ENCODE measurements at regions not wholly inside any gene's neighbourhood (a gene's known extent, or its start where the extent isn't known, plus 50 kb on each side); places are given as distances from the start of the nearest gene placed in this dataset.

DNA sequence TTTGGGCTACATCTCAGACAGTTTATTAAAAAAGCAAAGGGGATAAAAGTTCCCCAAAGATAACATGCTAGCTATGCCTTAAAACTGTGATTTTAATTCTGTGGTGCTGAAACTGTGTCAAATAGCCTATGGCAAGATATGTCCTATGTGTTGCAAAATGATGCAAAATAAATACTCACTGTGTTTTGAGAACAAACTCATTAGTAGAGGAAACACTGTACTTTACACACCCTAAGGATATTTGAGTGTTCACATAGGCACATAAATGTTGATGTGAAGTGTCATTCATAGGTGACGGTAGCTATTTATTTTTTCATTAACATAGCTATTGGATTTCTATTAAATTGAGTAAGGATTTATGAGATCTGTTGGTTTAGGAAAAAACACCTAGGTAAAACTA is 351.9 kb downstream of the FAT4 start:
- Histone ChIP-seq H3K4me3 (ENCODE audit: low read length in 3 of 3) (no peak overlapping the region), H3K9me3 (ENCODE audit: control insufficient read depth in 2 of 3, insufficient read depth in 1 of 3, low read length in 3 of 3) (no peaks in the 10 kb centered on the region), H3K27ac (ENCODE audit: low read depth in 2 of 2, low read length in 2 of 2) (no peak overlapping the region), H3K27me3 (ENCODE audit: control insufficient read depth, insufficient read depth, low read length) (no peaks in the 10 kb centered on the region), H3K4me1 (ENCODE audit: control insufficient read depth in 2 of 3, insufficient read depth in 2 of 3, low read depth in 1 of 3, low read length in 3 of 3) (no peaks in the 10 kb centered on the region), H3K36me3 (ENCODE audit: control insufficient read depth in 2 of 3, insufficient read depth in 3 of 3, low read length in 3 of 3) (no peaks in the 10 kb centered on the region), H3K9ac (ENCODE audit: low read length in 3 of 3) (no peak overlapping the region)
- FAIRE-seq (no peak), DNase-seq (no peak)
- no peak for TF ChIP-seq CTCF (IDR thresholded peaks at IDR 0.05; ENCODE audit: borderline replicate concordance, extremely low read depth, insufficient read depth)
- intact Hi-C loops (cut with DNase I) = no loop called here

- Histone ChIP-seq H3K9me3 (ENCODE audit: control insufficient read depth in 2 of 3, insufficient read depth in 1 of 3, low read length in 3 of 3) (no peaks in the 10 kb centered on the region), H3K36me3 (ENCODE audit: control insufficient read depth in 2 of 3, insufficient read depth in 3 of 3, low read length in 3 of 3) (no peaks in the 10 kb centered on the region), H3K9ac (ENCODE audit: low read length in 3 of 3) (no peak overlapping the region), H3K27ac (ENCODE audit: low read depth in 2 of 2, low read length in 2 of 2) (no peak overlapping the region), H3K4me1 (ENCODE audit: control insufficient read depth in 2 of 3, insufficient read depth in 2 of 3, low read depth in 1 of 3, low read length in 3 of 3) (no peaks in the 10 kb centered on the region), H3K27me3 (ENCODE audit: control insufficient read depth, insufficient read depth, low read length) (no peaks in the 10 kb centered on the region), H3K4me3 (ENCODE audit: low read length in 3 of 3) (no peak overlapping the region)
- FAIRE-seq (no peak), DNase-seq (no peak)
- TF ChIP-seq CTCF (IDR thresholded peaks at IDR 0.05; ENCODE audit: borderline replicate concordance, extremely low read depth, insufficient read depth) = no peak
- intact Hi-C loops (cut with DNase I) = no loop called here
These were observed 361.4 kb downstream of the FAT4 start for GRCh38 chr4:125676156-125676555.

DNA sequence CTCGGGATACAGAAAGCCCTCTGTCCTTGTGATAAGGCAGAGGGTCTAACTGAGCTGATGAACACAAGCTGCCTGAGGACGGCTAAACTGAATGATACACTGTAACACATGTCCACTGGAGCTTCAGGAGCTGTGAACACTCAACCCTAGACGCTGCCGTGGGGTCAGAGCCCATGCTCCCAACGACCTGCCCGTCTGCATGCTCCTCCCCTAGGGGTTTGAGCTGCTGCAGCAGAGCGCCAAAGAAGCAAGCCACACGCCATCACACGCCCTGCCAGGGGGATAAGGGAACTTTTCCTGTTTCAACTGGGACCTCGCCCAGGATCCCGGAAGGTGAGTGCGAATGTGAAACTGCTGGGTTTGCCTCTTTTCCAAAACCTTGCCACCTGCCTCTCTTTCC is 361.8 kb downstream of the FAT4 start:
- no peak for TF ChIP-seq CTCF (IDR thresholded peaks at IDR 0.05; ENCODE audit: borderline replicate concordance, extremely low read depth, insufficient read depth)
- H3K4me1 ChIP-seq (ENCODE audit: control insufficient read depth in 2 of 3, insufficient read depth in 2 of 3, low read depth in 1 of 3, low read length in 3 of 3) = no peaks in the 10 kb centered on the region
- H3K4me3 ChIP-seq (ENCODE audit: low read length in 3 of 3) = no peak overlapping the region
- DNase-seq (no peak), FAIRE-seq (no peak)
- no peaks in the 10 kb centered on the region for H3K36me3 ChIP-seq (ENCODE audit: control insufficient read depth in 2 of 3, insufficient read depth in 3 of 3, low read length in 3 of 3)
- no peaks in the 10 kb centered on the region for H3K9me3 ChIP-seq (ENCODE audit: control insufficient read depth in 2 of 3, insufficient read depth in 1 of 3, low read length in 3 of 3)
- H3K27me3 ChIP-seq (ENCODE audit: control insufficient read depth, insufficient read depth, low read length) = no peaks in the 10 kb centered on the region
- H3K27ac ChIP-seq (ENCODE audit: low read depth in 2 of 2, low read length in 2 of 2) = no peak overlapping the region
- intact Hi-C loops (cut with DNase I) = no loop called here
- no peak overlapping the region for H3K9ac ChIP-seq (ENCODE audit: low read length in 3 of 3)

DNA sequence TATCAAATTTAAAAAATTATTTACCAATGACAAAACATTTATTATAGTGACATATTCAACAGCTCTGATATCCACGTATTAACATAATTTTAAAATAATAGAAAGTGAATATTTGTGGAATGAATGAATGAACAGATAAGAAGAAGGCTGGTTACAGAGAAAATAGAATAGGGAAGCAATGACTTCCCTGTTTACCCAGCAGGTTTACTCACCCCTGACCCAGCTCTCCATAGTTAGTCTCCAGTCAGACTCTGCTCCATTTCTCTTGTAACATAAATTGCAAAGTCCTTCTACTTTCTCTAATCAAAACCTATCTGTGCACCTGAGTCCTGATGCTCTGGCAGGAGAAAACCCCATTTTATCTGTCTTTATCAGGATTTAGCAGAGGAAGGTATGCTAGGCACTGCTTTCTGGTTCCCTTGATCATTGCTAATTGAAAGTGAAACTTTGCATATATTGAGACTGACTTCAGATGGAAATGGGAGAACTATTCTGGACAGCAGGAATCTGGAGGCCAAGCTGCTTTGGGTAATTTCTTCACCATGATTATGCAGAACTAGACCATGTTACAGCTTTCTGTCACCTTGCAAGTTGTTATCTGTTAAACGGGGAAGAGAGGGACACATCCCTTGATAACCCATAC is 363.0 kb downstream of the FAT4 start:
- no peak for FAIRE-seq
- Histone ChIP-seq H3K9me3 (ENCODE audit: control insufficient read depth in 2 of 3, insufficient read depth in 1 of 3, low read length in 3 of 3) (no peaks in the 10 kb centered on the region), H3K4me1 (ENCODE audit: control insufficient read depth in 2 of 3, insufficient read depth in 2 of 3, low read depth in 1 of 3, low read length in 3 of 3) (no peaks in the 10 kb centered on the region), H3K27ac (ENCODE audit: low read depth in 2 of 2, low read length in 2 of 2) (no peak overlapping the region), H3K4me3 (ENCODE audit: low read length in 3 of 3) (no peak overlapping the region), H3K9ac (ENCODE audit: low read length in 3 of 3) (no peak overlapping the region), H3K27me3 (ENCODE audit: control insufficient read depth, insufficient read depth, low read length) (no peaks in the 10 kb centered on the region), H3K36me3 (ENCODE audit: control insufficient read depth in 2 of 3, insufficient read depth in 3 of 3, low read length in 3 of 3) (no peaks in the 10 kb centered on the region)
- no peak for DNase-seq
- no peak for TF ChIP-seq CTCF (IDR thresholded peaks at IDR 0.05; ENCODE audit: borderline replicate concordance, extremely low read depth, insufficient read depth)
- intact Hi-C loops (cut with DNase I) = no loop called here

Data from kidney (tissue), 13 donors.